Middle frontal gyrus (tissue), 1 donor: ENCODE measurements at regions not wholly inside any gene's neighbourhood (a gene's known extent, or its start where the extent isn't known, plus 50 kb on each side); places are given as distances from the start of the nearest gene placed in this dataset.
"Not testable (repeated sequence)": the region's sequence is repeated elsewhere in the genome, so short reads cannot be mapped to it uniquely, and the experiment has no call there.

Source experiments
- DNase-seq: peaks from one replicate; pipeline ENCODE4 v3.0.0-alpha.2; 2015; ENCODE audit warnings: low spot score; ENCODE audit errors: extremely low spot score

- no peak for DNase-seq
Measured at GRCh38 chr6:137399881-137400443, 94.2 kb downstream of the OLIG3 start.

GRCh38 chr6:137395316-137395715 lies 98.9 kb downstream of the OLIG3 start:
- no peak for DNase-seq

GRCh38 chr6:137391061-137391814 lies 103.0 kb downstream of the OLIG3 start:
- DNase-seq: no peak

DNA sequence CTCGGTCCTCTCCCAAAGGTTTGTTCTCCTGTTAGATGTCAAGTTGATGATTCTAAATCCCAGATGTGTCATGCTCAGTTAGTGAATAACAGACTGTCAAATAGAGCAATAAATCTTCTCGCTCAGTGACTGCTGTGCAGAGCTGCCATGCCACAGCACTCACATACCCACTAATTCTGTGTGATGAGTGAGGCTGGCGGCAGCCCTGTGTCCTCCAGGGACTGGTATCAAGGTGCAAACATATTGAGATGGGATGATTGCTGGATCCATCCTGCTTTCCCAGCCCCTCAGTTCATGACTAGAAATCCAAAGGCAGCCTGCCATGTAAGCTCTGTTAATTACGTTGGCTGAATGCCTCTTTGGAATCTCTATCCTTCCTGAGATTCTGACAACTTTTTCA lies 103.9 kb downstream of the OLIG3 start:
- no peak for DNase-seq

DNA sequence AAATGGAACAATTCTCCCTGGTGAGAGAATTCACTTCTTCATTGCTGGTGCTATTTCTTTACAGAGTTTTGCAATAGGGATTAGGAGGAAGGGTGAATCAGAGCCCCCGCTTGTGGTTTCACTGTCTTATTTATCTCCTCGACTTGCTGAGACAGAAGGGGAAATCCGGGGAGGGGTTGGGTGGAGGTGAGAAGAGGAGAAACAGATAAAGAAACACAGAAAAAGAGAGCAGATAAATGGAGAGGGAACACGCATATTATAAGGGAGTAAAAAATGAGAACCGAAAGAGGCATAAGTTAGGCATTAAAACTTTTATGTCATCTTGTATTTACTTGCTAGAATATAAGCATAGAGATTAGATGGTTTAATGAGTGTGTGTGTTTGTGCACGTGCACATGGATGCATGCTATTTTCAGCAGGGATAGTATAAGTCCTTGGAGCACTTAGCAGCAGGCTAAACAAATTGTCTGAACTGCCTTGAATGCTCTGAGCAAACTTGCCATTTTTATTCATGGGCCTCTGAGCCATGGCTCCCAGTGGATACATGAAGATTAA lies 105.0 kb downstream of the OLIG3 start:
- no peak for DNase-seq

DNA sequence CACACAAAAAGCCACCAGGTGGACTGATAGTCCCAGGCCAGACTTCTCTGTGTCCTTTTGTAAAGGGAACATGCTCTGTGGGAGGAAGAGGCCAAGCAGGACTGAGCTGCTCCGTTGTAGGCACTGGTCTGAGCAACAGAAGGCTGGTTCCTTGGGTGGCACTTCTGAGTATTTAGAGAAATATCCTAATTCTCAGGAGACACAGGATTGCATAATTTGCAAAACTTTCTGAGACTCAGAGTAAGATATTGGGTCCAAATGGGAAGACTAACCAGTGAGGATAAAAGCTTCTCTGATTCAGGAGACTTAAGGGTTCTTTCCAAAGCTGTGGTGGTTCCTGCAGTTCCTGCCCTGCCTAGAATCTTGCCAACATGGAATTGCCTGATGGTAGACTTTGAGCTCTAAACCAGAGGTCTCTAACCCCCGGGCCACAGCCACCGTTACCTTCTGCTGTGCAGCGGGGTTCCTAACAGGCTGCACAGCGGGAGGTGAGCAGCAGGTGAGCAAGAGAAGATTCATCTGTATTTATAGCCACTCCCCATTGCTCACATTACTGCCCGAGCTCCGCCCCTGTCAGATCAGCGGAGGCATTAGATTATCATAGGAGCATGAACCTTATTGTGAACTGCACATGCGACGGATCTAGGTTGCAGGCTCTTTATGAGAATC lies 107.0 kb downstream of the OLIG3 start:
- DNase-seq: no peak

DNA sequence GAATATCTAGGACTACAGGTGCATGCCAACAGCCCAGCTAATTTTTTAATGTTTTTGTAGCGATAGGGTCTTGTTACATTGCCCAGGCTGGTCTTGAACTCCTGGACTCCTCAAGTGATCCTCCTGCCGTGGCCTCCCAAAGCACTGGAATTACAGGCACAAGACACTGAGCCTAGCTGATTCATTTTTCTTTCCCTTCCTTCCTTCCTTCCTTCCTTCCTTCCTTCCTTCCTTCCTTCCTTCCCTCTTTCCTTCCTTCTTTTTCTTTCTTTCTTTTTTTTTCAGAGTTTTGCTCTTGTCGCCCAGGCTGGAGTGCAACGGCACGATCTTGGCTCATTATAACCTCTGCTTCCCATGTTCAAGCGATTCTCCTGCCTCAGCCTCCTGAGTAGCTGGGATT lies 110.9 kb downstream of the OLIG3 start:
- DNase-seq: not testable (repeated sequence)

DNA sequence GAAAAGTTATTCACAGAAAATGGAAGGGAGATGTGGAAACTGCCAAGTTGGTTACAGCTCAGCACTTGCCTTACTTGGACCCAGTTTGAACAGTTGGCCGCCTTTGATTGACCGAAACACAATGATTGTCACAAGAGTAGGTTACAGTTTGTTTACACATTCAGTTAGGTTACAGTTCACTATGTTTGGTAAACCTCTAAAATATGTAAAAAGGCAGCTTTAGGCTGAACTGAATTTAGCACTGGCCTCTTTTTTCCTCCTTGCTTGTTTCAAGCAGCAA lies 116.2 kb downstream of the OLIG3 start:
- DNase-seq: no peak

DNA sequence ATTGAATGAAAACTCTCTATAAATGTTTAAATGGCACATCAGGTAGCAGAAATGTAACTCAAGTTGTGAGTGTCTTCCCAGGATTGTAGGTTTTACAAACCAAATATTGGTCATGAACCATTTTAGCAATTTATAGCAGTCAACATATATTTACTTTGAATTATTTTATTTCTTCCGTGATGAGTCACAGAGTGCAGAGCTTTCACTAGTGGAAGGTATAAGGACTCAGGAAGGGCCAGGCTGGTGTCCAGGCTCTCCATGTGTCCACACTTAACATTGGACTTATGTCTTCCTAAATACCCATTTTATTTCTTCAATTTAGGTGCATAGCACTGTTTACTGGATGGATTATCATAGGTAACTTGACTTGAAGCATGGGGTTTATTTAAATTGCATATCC lies 120.9 kb downstream of the OLIG3 start:
- DNase-seq: no peak

- no peak for DNase-seq
Measured at GRCh38 chr6:137372532-137372931, 121.7 kb downstream of the OLIG3 start.

DNA sequence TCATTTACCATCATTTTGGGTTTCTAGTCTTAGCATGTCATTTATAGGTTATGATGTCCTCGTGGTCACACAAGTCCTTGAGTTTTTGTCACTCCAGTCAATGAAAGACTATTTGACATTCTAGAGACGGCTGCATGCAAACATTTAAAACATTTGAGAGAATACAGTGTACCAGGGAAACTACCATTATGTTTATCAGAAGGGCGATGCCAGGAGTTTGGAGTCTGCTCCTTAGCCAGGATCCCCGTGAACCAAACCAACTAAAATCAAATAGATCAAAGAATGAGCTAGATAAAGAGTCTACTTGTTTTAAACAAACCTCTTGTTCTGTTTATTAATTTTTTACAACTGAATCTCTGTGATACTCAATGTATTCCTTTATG lies 122.6 kb downstream of the OLIG3 start:
- no peak for DNase-seq

GRCh38 chr6:137370871-137371633 lies 123.1 kb downstream of the OLIG3 start:
- DNase-seq: no peak

- DNase-seq: no peak
Measured at GRCh38 chr6:137369136-137369535, 125.1 kb downstream of the OLIG3 start.

DNA sequence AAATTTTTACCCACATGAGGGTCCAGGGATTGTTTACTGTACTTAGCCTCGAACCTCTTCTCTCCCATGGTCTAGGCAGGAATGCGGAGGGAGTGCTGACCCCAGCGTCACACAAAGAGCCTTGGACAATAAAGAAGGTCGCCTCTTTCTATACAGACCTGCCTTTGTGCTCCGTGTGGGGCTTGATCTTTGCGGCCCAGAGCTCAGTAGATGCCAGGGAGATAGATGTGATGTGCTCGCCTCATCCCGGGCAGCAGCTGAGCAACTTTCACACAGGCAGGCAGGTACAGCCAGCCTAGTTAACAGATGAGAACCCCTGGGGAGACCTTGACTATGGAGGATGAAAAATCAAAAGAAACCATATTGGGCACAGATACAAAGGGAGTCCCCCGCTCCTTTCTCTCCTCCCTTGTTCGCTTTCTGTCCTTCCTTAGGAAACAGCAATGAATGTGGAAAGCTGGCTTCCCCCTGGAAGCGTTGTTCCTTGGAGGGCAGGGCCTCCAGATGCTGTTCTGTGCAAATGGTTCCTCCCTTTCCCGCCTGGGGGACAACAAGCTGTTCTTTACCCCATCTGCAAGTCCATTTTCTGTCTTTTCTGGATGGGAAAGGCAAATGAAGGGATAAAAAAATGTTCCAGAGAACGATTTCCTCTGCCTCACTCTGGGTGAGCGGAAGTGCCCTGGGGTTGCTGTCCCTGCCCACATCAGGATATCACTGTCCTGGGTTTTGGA lies 128.3 kb downstream of the OLIG3 start:
- no peak for DNase-seq

DNA sequence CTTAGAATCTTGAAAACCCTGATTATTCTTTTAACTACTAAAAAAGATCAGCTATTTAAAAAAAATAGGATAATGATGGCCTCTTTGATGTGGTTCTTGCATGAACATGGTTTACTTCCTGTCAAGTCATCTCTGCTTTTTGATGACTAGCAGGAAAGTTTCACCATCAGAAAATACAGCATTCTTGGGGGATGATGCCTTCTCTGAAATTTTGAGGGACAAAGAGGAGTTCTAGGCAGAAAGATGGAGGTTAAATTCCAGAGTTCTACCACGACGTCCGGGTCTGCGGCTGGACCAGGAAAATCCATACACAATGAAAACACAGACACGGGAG lies 130.4 kb downstream of the OLIG3 start:
- no peak for DNase-seq

- DNase-seq: no peak
Measured at GRCh38 chr6:137362878-137363804, 131.1 kb downstream of the OLIG3 start.

GRCh38 chr6:137361701-137362100 lies 132.5 kb downstream of the OLIG3 start:
- no peak for DNase-seq

GRCh38 chr6:137358273-137358672 lies 135.9 kb downstream of the OLIG3 start:
- DNase-seq: no peak

GRCh38 chr6:137357948-137358266 lies 136.3 kb downstream of the OLIG3 start:
- DNase-seq: no peak

- no peak for DNase-seq
Measured at GRCh38 chr6:137357263-137357947, 136.8 kb downstream of the OLIG3 start.
